ENCODE measurements at regions not wholly inside any gene's neighbourhood (a gene's known extent, or its start where the extent isn't known, plus 50 kb on each side); places are given as distances from the start of the nearest gene placed in this dataset.

GRCh38 chr5:6868171-6868570 lies 154.9 kb downstream of the TENT4A start:
- TF ChIP-seq, protein P1, sequence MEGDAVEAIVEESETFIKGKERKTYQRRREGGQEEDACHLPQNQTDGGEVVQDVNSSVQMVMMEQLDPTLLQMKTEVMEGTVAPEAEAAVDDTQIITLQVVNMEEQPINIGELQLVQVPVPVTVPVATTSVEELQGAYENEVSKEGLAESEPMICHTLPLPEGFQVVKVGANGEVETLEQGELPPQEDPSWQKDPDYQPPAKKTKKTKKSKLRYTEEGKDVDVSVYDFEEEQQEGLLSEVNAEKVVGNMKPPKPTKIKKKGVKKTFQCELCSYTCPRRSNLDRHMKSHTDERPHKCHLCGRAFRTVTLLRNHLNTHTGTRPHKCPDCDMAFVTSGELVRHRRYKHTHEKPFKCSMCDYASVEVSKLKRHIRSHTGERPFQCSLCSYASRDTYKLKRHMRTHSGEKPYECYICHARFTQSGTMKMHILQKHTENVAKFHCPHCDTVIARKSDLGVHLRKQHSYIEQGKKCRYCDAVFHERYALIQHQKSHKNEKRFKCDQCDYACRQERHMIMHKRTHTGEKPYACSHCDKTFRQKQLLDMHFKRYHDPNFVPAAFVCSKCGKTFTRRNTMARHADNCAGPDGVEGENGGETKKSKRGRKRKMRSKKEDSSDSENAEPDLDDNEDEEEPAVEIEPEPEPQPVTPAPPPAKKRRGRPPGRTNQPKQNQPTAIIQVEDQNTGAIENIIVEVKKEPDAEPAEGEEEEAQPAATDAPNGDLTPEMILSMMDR (conservative IDR thresholded peaks at IDR 0.05; ENCODE audit: low read length) = no peak
- DNase-seq (ENCODE audit: low read depth) = no peak
- H3K4me3 ChIP-seq (ENCODE audit: low read length) = no peak overlapping the region

- no peak overlapping the region for H3K4me3 ChIP-seq (ENCODE audit: low read length)
- TF ChIP-seq, protein P1 (conservative IDR thresholded peaks at IDR 0.05; ENCODE audit: low read length) = no peak
- no peak for DNase-seq (ENCODE audit: low read depth)
Observed at GRCh38 chr5:6868575-6869215, 155.5 kb downstream of the TENT4A start.

DNA sequence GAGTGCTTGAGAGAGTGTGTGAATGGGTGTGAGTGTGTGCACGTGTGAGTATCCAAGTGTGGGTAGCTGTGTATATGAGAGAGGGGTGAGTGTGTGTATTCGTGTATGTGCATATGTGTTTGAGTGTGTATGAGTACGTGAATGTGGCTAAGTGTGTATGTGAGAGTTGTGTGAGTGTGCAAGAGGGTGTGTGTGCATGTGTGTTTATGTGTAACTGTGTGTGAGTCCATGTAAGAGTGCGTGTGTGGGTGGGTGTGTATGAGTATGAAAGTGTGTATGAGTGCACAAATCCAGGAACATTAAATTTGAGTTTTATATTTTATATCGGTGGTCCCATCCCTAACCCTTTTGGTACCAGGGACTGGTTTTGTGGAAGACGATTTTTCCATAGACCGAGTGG lies 156.4 kb downstream of the TENT4A start:
- no peak for DNase-seq (ENCODE audit: low read depth)
- TF ChIP-seq, protein P1 (conservative IDR thresholded peaks at IDR 0.05; ENCODE audit: low read length) = no peak
- H3K4me3 ChIP-seq (ENCODE audit: low read length) = no peak overlapping the region

DNA sequence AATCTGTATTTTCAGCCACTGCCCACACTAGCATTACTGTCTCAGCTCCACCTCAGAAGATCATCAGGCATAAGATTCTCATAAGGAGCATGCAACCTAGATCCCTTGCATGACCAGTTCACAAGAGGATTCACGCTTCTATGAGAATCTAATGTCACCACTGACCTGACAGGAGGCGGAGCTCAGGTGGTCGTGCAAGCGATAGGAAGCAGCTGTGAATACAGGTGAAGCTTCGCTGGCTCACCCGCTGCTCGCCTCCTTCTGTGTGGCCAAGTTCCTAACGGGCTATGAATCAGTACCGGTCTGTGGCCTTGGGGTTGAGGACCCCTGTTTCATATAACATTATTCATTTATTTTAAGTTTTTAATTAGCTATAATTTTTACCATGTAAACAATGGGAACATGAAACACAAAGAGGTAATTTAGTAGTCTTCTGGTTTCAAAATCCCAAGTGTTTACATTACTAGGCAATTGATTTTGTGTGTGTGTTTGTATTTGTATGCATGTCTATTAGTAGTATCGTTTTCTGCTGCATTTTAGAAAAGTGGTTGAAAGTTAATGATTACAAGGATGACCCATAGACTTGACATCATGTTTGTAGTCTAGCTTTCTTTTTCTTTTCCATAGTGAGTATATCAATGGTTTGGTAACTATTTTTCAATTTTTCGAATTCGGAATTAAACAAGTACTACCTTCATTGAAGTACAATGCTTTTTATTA lies 159.4 kb downstream of the TENT4A start:
- H3K4me3 ChIP-seq (ENCODE audit: low read length) = no peak overlapping the region
- DNase-seq (ENCODE audit: low read depth) = no peak
- TF ChIP-seq, protein P1 (conservative IDR thresholded peaks at IDR 0.05; ENCODE audit: low read length) = no peak

DNA sequence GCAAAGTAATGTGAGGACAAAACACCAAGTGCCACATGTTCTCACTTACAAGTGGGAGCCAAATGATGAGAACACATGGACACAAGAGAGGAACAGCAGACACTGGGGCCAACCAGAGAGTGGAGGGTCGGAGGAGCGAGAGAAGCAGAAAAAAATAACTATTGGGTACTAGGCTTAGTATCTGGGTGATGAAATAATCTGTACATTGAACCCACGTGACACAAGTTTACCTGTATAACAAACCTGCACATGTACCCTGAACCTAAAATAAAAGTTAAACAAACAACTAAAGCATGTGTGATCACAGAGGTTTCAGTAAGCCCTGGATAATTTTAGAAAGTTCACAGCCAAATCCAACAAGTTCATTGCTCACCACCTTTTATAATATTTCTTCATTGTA lies 160.1 kb downstream of the TENT4A start:
- no peak overlapping the region for H3K4me3 ChIP-seq (ENCODE audit: low read length)
- DNase-seq (ENCODE audit: low read depth) = no peak
- TF ChIP-seq, protein P1 (conservative IDR thresholded peaks at IDR 0.05; ENCODE audit: low read length) = no peak

DNA sequence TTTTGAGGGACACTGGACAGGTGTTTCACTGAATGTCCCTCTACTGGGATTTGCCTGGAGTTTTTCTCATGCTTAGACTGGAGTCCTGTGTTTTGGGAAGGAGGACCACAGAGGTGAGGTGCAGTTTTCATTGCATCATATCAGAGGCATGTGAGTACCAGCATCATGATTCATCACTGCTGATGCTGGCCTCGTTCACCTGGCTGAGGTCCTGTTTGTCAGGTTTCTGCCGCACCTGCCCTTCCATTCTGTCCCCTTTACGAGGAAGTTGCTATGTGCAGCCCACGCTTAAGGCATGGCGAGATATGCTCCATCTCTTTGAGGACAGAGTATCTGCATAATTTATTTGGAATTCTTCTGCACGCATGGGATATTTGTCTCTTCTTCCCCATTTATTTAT lies 162.1 kb downstream of the TENT4A start:
- DNase-seq (ENCODE audit: low read depth) = no peak
- no peak overlapping the region for H3K4me3 ChIP-seq (ENCODE audit: low read length)
- TF ChIP-seq, protein P1 (conservative IDR thresholded peaks at IDR 0.05; ENCODE audit: low read length) = no peak

All from AG10803 (cell line).